Left ventricle myocardium superior (tissue), 1 donor: ENCODE measurements at regions not wholly inside any gene's neighbourhood (a gene's known extent, or its start where the extent isn't known, plus 50 kb on each side); places are given as distances from the start of the nearest gene placed in this dataset.
"Not testable (repeated sequence)": the region's sequence is repeated elsewhere in the genome, so short reads cannot be mapped to it uniquely, and the experiment has no call there.

Source experiments
- ATAC-seq: fragments of 200-7000 bp; cut with Tn5 transposase; one replicate; pipeline ENCODE4 v1.9.1; 2020; ENCODE audit warnings: mild to moderate bottlenecking, moderate library complexity
- DNase-seq: peaks from one replicate; pipeline ENCODE4 v3.0.0-alpha.2; 2020
- intact Hi-C: fragments of 100-400 bp; cut with micrococcal nuclease; formaldehyde crosslinking; loops from one replicate; pipeline ENCODE4 v1.11.0; 2022
- donor health status: DM: no; HTN: yes; CAD: no; lungs with severe emphysema.

DNA sequence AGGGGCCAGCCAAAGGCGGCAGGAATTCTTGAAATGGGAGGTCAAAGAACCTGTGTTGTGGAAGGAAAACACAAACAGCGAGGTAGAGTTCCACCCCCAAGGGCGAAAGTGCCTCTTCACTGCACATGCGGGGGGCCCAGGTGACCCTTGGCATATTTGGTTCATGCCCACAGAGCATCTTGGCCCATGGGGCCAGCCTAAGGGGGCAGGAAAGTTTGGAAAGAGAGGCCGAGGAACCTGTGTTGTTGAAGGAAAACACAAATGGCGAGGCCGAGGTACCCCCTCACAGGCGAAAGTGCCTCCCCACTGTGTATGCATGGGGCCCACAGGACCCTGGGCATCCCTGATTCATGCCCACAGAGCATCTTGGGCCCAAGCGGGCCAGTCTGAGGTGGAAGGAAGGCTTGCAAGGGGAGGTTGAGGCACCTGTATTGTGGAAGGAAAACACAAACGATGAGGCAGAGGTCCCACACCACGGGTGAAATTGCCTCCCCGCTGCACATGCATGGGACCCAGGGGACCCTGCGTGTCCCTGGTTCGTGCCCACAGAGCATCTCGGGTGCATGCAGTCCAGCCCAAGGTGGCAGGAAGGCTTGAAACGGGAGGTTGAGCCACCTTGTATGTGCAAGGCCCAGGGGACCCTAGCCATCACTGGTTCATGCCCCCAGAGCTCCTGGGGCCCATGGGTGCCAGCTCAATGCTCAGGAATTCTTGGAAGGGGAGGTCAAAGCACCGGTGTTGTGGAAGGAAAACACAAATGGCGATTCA, 384.1 kb downstream of the ALG10 start:
- intact Hi-C loops: no loop called here
- ATAC-seq (no peak), DNase-seq (peak; percentile 11)

DNA sequence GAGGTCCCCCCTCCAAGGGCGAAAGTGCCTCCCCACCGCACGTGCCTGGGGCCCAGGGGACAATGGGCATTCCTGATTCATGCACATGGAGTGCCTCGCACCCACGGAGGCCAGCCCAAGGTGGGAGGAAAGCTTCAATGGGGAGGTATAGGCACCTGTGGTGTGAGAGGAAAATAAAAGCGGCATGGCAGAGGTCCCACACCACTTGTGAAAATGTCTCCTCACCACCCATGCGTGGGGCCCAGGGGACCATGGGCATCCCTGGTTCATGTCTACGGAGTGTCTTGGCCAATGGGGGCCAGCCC, 384.7 kb downstream of the ALG10 start:
- intact Hi-C loops: no loop called here
- DNase-seq (peak; percentile 19), ATAC-seq (no peak)

- DNase-seq (no peak), ATAC-seq (no peak)
- intact Hi-C loops: no loop called here
Measured at GRCh38 chr12:34407813-34408212, 385.5 kb downstream of the ALG10 start.

- ATAC-seq, intact Hi-C loops: not testable (repeated sequence)
- peak; percentile 5 for DNase-seq
Measured at GRCh38 chr12:34431509-34431908, 409.2 kb downstream of the ALG10 start.
